ENCODE measurements at regions not wholly inside any gene's neighbourhood (a gene's known extent, or its start where the extent isn't known, plus 50 kb on each side); places are given as distances from the start of the nearest gene placed in this dataset.
"Not testable (repeated sequence)": the region's sequence is repeated elsewhere in the genome, so short reads cannot be mapped to it uniquely, and the experiment has no call there.

DNA sequence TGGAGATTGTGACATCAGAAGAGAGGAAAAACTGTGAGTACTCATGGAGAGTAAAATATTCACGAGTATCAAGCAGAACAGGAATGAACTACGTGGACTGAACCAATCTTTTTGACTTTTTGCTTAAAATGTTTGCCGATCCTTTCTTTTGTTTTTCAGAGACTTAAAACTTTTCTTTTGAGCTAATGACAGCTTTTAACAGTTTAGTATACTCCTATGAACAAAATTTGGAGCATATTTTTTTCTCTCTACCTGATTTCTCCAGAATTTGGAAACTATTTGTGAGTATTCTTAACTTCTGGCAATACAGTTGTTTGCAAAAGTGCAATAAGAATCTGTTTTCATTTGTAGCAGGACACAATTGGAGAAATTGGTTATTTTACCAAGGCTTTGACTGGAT lies 786.3 kb downstream of the SORCS1 start:
- ATAC-seq: no peak

DNA sequence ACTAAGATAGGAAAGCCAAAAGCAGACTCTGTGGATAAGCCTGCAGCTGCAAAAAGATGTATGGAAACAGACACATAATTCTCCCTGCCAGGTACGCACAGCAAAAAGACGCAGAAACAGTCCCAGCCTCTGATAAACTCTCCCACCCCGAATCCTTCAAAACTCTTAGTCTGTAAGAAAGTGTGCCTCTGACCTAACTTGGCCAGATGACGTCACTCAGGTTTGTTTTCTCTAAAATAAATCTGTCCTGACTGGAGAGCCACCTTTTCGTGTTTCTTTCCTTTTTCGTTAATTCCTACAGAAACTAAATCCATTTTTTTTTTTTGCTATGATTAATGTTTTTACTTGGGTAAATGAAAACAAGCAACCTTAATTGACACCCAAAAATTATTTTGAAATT lies 793.8 kb downstream of the SORCS1 start:
- no peak for ATAC-seq

DNA sequence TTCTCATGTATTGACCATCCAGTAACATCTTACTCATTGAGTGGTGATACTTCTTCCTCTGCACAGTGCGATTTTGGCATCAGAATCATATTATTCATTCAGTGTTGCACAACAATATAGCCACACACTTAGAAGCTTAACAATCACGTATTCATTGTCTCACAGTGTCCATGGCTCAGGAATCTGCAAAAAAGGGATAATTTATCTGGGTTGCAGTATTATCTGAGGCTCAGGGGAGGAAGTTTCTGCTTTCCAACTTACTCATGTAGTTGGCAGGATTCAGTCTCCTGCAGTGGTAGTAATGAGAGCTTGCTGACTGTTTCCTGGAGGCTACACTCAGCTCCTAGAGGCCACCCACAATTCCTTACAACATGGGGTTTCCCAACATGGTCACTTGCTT lies 803.6 kb downstream of the SORCS1 start:
- no peak for ATAC-seq

DNA sequence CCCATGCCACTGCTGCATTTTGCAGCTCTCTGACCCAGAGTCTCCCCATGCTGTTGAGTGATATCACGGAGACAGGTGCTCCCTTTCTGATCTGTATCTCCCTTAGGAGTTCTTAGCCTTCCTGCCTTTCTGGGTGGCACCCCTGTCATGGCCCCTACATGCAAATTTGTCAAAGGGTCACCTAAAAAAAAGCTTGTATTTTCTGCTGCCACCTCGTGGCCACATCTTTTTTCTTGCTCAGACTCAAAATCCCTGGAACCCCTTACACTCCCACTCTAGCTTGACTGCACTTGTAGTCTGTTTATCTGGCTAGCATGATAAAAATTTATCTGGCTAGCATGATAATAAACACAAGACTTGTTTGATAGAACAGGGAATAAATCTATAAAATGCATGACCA lies 809.1 kb downstream of the SORCS1 start:
- ATAC-seq: no peak

- no peak for ATAC-seq
Observed at GRCh38 chr10:106348933-106349332, 815.6 kb downstream of the SORCS1 start.

GRCh38 chr10:106347547-106347946 lies 817.0 kb downstream of the SORCS1 start:
- ATAC-seq: no peak

DNA sequence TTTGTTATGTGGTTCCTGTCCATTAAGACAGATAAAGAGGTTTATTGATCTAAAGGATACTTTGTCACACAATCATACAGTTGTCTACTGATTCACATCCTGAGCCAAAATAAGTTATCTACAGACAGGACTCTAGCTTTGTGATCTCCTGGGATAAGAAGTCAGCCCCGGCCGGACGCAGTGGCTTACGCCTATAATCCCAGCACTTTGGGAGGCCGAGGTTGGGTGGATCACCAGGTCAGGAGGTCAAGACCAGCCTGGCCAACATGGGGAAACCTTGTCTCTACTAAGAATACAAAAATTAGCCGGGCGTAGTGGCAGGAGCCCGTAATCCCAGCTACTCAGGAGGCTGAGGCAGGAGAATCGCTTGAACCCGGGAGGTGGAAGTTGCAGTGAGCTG lies 821.0 kb downstream of the SORCS1 start:
- ATAC-seq: not testable (repeated sequence)

GRCh38 chr10:106341356-106341755 lies 823.1 kb downstream of the SORCS1 start:
- no peak for ATAC-seq

GRCh38 chr10:106338486-106338885 lies 826.0 kb downstream of the SORCS1 start:
- ATAC-seq: no peak

DNA sequence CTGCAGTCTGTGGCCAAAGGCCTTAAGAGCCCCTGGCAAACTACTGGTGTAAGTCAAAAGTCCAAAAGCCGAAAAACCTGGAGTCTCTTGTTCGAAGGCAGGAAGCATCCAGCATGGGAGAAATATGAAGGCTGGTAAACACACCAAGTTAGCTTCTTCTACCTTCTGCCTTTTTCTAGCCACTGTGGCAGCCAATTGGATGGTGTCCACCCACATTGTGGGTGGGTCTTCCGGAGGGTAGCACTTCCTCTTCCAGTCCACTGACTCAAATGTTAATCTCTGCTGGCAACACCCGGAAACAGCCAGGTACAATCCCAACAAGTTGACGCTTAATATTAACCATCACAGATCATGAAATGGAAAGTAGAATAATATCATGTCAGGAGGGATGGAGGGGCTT lies 827.6 kb downstream of the SORCS1 start:
- ATAC-seq: no peak

DNA sequence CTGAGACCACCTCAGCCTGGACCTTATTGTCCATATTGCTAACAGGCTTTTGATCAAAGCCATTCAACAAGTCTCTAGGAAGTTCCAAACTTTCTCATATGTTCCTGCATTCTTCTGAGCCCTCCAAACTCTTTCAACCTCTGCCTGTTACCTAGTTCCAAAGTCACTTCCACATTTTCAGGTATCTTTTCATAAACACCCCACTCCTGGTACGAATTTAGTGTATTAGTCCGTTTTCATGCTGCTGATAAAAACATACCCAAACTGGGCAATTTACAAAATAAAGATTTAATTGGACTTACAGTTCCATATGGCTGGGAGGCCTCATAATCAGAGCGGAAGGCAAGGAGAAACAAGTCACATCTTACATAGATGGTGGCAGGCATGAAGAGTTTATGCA lies 836.8 kb downstream of the SORCS1 start:
- ATAC-seq: no peak

DNA sequence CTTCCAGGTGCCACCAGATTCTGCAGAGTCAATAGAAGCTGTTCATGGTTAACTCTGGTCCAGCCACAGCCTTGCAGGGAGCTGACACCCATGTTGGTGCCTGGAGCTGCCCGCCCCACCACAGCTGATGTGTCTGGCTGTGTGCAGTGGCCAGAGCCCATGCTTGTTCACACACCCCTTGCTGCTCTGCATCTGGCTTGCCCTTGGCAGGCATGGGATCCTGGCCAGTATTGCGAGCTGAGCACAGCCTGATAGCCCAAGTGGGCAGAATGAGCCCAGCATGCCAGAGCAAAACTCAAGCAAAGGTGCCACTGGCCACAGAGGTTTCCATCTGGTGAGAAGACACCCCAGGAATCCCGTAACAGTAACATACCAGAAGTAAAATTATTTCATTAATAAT lies 843.6 kb downstream of the SORCS1 start:
- ATAC-seq: no peak

DNA sequence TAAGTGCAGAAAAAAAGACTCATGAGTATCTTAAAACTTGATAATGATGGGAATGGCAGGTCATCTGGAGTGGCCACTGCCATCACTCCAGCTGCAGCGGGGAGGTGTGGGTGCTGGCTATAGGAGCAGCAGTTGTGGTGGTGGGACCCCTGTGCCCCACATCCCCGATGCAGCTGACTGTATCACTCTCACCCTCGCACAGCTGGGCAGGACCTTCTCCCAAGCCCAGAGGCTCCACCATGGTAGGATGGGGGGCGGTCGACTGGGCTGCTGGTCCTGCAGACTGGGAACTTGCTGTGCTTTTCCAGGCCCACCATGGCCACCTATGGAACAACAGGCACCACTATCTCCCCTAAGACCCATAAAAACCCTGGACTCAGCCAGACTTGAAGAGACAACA lies 844.4 kb downstream of the SORCS1 start:
- no peak for ATAC-seq

GRCh38 chr10:106317554-106317953 lies 847.0 kb downstream of the SORCS1 start:
- no peak for ATAC-seq

DNA sequence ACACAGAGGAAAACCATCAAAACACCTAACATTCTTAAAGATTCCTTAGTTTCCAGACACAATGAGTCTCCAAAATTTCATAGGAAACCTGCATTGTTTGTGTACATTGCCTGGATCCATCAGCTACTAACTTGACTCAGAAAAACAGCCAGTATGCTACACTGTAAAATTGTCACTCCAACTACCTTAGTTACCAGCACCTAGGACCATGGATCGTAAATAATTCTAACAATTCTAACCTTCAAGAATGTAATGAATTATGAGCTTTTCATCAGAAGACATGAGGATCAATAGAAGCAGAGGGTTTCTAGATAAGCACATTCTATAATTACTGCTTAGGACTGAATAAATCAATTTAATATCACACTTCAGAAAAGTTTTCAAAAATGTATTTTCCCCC lies 851.5 kb downstream of the SORCS1 start:
- ATAC-seq: no peak

DNA sequence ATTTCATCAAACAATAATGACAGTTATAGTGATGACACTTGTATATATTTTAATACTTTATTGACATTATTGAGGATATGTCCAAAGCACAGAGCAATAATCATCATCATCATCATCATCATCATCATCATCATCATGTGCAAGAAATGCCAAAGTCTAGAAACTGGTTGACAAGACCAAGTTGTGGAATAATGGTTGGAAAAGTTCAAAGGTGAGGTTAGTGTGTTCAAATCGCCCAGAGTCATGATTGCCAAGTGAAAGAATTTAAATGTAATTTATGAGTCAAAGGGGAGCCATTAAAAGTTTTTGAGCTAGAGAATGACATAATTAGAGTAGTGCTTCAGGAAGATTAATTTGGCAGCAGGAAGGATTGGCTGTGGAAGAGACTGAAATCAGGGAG lies 852.4 kb downstream of the SORCS1 start:
- no peak for ATAC-seq

- no peak for ATAC-seq
Observed at GRCh38 chr10:106311590-106311989, 852.9 kb downstream of the SORCS1 start.

DNA sequence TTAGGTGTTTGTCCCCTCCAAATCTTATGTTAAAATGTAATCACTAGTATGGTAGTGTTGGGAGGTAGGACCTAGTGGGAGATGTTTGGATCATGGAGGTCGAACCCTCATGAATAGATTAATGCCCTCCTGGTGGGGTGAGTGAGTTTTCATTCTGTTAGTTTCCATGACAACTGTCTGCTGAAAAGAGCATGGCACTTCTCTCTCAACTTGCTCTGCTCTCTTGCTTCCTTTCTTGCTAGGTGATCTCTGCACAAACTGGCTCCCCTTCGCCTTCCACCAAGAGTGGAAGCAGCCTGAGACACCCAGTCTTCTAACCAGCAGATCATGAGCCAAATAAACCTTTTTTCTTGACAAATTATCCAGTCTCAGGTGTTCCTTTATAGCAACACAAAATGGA lies 853.9 kb downstream of the SORCS1 start:
- no peak for ATAC-seq

DNA sequence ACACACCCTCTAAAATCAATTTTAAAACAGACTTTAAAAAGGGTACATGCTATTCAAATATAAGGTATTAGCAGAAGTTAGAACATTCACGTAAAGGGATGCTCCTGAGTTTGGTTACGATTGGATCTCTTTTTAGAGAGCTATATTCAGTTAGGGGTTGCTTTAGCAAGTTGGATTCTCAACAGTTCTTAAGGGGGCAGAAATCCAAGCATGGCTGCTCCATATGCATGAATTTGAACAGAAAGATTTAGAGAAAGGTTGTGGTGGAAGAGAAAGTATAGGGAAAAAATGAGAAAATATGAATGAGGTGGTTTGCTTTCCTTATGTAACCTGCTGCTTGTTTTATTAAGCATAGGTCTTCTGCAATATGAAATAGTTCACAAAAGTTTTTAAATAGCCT lies 855.1 kb downstream of the SORCS1 start:
- no peak for ATAC-seq

GRCh38 chr10:106308284-106308683 lies 856.2 kb downstream of the SORCS1 start:
- ATAC-seq: no peak

DNA sequence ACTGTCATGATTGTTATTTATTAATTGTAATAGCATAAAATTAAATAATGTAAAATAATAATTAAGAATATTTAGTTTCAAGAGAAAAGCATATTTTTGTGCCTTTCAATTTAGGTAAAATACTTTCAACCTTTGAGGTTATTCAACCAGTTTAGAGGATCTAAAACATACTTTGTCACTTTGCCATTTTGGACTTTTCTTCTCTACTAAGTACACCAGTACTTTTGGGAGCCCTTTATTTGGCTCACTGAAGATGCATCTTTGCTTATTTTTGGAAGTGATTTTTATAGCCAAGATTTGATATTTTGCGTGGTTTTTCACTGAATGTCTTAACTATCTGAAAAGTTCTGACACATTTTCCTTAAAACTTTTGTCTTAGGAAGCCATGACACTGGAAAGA lies 860.5 kb downstream of the SORCS1 start:
- no peak for ATAC-seq

DNA sequence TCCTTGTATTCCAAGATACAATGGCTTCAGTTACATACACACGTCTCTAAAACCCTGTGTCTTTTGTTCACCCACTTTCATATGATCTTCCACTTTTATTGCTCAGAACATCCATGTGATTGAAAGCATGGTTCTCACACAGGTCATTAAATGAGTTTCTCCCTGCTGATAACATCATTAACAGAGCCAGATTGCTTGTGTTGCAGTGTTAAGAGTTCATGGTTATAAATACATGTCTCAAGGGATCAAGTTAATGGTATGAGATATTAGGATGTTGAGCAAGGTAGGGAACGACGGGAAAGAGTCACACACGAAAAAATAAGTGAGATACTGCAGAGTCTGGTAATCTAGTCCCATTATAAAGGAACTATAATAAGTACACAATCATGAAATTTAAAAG lies 861.5 kb downstream of the SORCS1 start:
- no peak for ATAC-seq

DNA sequence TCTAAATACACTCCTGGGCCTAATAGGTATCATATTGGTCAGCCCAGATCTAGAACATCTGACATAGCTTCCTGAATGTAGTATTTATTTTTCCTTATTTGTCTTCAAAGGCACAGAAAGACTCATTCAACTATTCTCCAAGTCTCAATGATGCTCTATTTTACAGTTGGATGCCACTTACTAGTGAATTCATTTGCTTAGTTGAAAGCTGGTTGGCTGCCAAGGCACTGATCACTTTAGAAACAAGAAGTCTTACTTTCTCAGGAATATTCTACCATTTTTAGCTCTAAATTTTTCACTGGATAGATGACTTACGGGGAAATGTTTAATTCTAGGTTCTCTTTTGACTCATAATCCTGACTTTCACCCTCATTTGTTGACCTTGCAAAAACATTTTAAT lies 863.4 kb downstream of the SORCS1 start:
- no peak for ATAC-seq

- no peak for ATAC-seq
Observed at GRCh38 chr10:106296750-106297392, 867.6 kb downstream of the SORCS1 start.

DNA sequence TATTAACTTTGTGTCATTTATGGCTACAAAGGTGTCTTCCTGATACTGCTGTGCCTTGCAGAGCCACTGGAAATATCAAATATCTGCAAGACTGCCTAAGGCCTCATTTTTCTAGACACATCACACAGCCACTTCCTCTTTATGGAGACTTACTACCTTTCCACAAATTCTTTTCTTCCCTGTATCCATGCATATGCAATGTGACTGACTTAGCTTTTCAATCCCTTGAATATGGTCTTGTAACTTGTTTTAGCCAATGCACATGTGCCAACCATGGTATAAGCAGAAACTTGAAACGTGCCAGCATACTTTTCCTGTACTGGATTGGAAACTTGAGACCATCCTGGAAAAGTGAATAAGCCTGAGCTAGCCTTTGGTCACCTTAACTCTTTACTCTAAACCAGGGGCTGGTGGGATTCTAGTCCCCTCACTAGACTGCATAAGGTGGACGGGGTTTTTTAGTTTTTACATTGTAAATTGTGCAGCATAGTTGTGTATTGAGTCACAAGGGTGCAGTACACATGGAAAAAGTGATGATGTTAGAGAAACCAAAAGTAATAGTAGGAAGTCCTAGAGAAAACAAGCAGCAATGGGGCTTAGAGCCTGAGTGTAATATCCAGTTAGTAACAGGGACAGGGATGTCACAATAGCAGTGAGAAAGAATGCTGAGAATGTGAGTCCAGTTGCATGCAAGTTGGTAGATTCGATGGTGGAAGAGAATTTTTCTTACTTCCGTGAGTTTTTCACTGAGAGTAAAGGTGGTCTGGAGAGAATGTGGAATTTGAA lies 879.5 kb downstream of the SORCS1 start:
- no peak for ATAC-seq

Data from activated CD4-positive, CD25-positive, alpha-beta regulatory T cell treated with anti-CD3 and anti-CD28 coated beads, Interleukin-2, amount 50 U/mL, for 24 hours (primary cell).